SU-DHL-6 (cell line): ENCODE measurements at regions not wholly inside any gene's neighbourhood (a gene's known extent, or its start where the extent isn't known, plus 50 kb on each side); places are given as distances from the start of the nearest gene placed in this dataset.

Source experiments
- CTCF ChIP-seq: fragments of 200-600 bp; sonication (generic); IDR thresholded peaks from one replicate; pipeline ENCODE4 v1.5.1; 2017; ENCODE audit warnings: antibody characterized with exemption, mild to moderate bottlenecking, low read length, moderate library complexity; ENCODE audit not compliant: insufficient read depth, poor library complexity, severe bottlenecking
- EZH2phosphoT487 ChIP-seq: fragments of 200-600 bp; sonication (generic), shearing (Covaris generic); conservative IDR thresholded peaks from 2 replicates; pipeline ENCODE4 v1.6.1; 2018; ENCODE audit warnings: mild to moderate bottlenecking, antibody characterized with exemption, low read length, moderate library complexity, mixed read lengths

GRCh38 chr5:9953691-9954090, 296.0 kb downstream of the ATPSCKMT start:
- TF ChIP-seq CTCF: no peak
- TF ChIP-seq EZH2phosphoT487: no peak
